Neural cell (in vitro differentiated cells): ENCODE measurements at regions not wholly inside any gene's neighbourhood (a gene's known extent, or its start where the extent isn't known, plus 50 kb on each side); places are given as distances from the start of the nearest gene placed in this dataset.

ENCODE experiments used
- CTCF ChIP-seq: fragments of 450-650 bp; IDR thresholded peaks from 2 replicates; pipeline ENCODE4 v1.5.1; 2014; ENCODE audit warnings: antibody characterized with exemption, mild to moderate bottlenecking, moderate library complexity; ENCODE audit not compliant: poor library complexity, severe bottlenecking
- EP300 ChIP-seq: fragments of 450-650 bp; conservative IDR thresholded peaks from 2 replicates; pipeline ENCODE4 v1.6.1; 2014; ENCODE audit warnings: antibody characterized with exemption, mild to moderate bottlenecking, moderate library complexity; ENCODE audit not compliant: poor library complexity, severe bottlenecking
- TAF1 ChIP-seq: IDR thresholded peaks from 2 replicates; pipeline ENCODE4 v1.6.1; 2012; ENCODE audit warnings: low read depth

GRCh38 chr18:27606741-27607140 lies 421.6 kb upstream of the CHST9 start:
- TF ChIP-seq CTCF (no peak), EP300 (no peak), TAF1 (no peak)
